Stimulated activated CD8-positive, alpha-beta memory T cell treated with anti-CD3 and anti-CD28 coated beads, Interleukin-12 subunit alpha, Interleukin-12 subunit beta, amount 100 ng/mL, for 1 hour (primary cell): ENCODE measurements at regions not wholly inside any gene's neighbourhood (a gene's known extent, or its start where the extent isn't known, plus 50 kb on each side); places are given as distances from the start of the nearest gene placed in this dataset.
"Not testable (repeated sequence)": the region's sequence is repeated elsewhere in the genome, so short reads cannot be mapped to it uniquely, and the experiment has no call there.

ENCODE experiments used
- DNase-seq: peaks from one replicate; pipeline ENCODE4 v3.0.0-alpha.2; 2020; ENCODE audit warnings: low read depth

- DNase-seq, result no peak
Measured at GRCh38 chr12:126282691-126283090, 1217.5 kb downstream of the AACS start.

- DNase-seq, result no peak
Measured at GRCh38 chr12:126286203-126286602, 1221.0 kb downstream of the AACS start.

- DNase-seq, result no peak
Measured at GRCh38 chr12:126290456-126290855, 1225.2 kb downstream of the AACS start.

GRCh38 chr12:126291987-126292386, 1226.8 kb downstream of the AACS start:
- not testable (repeated sequence) for DNase-seq

GRCh38 chr12:126295652-126296051, 1230.4 kb downstream of the AACS start:
- DNase-seq, result no peak

GRCh38 chr12:126309278-126309677, 1244.0 kb downstream of the AACS start:
- DNase-seq, result no peak

- no peak for DNase-seq
Measured at GRCh38 chr12:126312457-126312856, 1247.2 kb downstream of the AACS start.

GRCh38 chr12:126316411-126316810, 1251.2 kb downstream of the AACS start:
- no peak for DNase-seq

GRCh38 chr12:126337556-126338441, 1272.6 kb downstream of the AACS start:
- DNase-seq, result no peak

- no peak for DNase-seq
Measured at GRCh38 chr12:126342866-126343265, 1277.6 kb downstream of the AACS start.

- no peak for DNase-seq
Measured at GRCh38 chr12:126343321-126343720, 1278.1 kb downstream of the AACS start.

- no peak for DNase-seq
Measured at GRCh38 chr12:126346087-126346486, 1280.9 kb downstream of the AACS start.

- DNase-seq, result no peak
Measured at GRCh38 chr12:126347421-126347820, 1282.2 kb downstream of the AACS start.

- DNase-seq, result no peak
Measured at GRCh38 chr12:126349383-126349782, 1284.1 kb downstream of the AACS start.

- no peak for DNase-seq
Measured at GRCh38 chr12:126353604-126354003, 1288.4 kb downstream of the AACS start.

GRCh38 chr12:126354633-126355032, 1289.4 kb downstream of the AACS start:
- no peak for DNase-seq

- DNase-seq, result no peak
Measured at GRCh38 chr12:126355346-126355745, 1290.1 kb downstream of the AACS start.

GRCh38 chr12:126358806-126359205, 1293.6 kb downstream of the AACS start:
- no peak for DNase-seq

- DNase-seq, result no peak
Measured at GRCh38 chr12:126359216-126359615, 1294.0 kb downstream of the AACS start.

GRCh38 chr12:126361804-126362203, 1296.6 kb downstream of the AACS start:
- no peak for DNase-seq

- DNase-seq, result no peak
Measured at GRCh38 chr12:126362493-126362892, 1297.3 kb downstream of the AACS start.

GRCh38 chr12:126362964-126363363, 1297.7 kb downstream of the AACS start:
- no peak for DNase-seq

GRCh38 chr12:126369487-126370463, 1304.5 kb downstream of the AACS start:
- DNase-seq, result no peak
